ENCODE measurements at regions not wholly inside any gene's neighbourhood (a gene's known extent, or its start where the extent isn't known, plus 50 kb on each side); places are given as distances from the start of the nearest gene placed in this dataset.

GRCh38 chr3:111412656-111413055 is 129.3 kb upstream of the CD96 start:
- no peak overlapping the region for H3K27ac ChIP-seq (ENCODE audit: low read depth in 1 of 2, low read length in 2 of 2)
- no peak overlapping the region for H3K4me3 ChIP-seq (ENCODE audit: low read length in 2 of 2)
- ATAC-seq (ENCODE audit: low FRiP score): no peak
- no peaks in the 10 kb centered on the region for H3K9me3 ChIP-seq (ENCODE audit: control insufficient read depth, low read length)
- H3K4me1 ChIP-seq (ENCODE audit: control insufficient read depth in 1 of 2, insufficient read depth in 2 of 2, low read length in 2 of 2): no peaks in the 10 kb centered on the region
- no peak for DNase-seq
- H3K36me3 ChIP-seq (ENCODE audit: control insufficient read depth in 1 of 2, insufficient read depth in 2 of 2, low read length in 1 of 2): no peaks in the 10 kb centered on the region
- H3K27me3 ChIP-seq (ENCODE audit: control insufficient read depth in 1 of 2, insufficient read depth in 2 of 2, low read length in 1 of 2): no peaks in the 10 kb centered on the region
- intact Hi-C loops (cut with DNase I): no loop called here
- 80 to 82% methylated on average over 4 of the region's 4 CpGs for WGBS, 2 donors

DNA sequence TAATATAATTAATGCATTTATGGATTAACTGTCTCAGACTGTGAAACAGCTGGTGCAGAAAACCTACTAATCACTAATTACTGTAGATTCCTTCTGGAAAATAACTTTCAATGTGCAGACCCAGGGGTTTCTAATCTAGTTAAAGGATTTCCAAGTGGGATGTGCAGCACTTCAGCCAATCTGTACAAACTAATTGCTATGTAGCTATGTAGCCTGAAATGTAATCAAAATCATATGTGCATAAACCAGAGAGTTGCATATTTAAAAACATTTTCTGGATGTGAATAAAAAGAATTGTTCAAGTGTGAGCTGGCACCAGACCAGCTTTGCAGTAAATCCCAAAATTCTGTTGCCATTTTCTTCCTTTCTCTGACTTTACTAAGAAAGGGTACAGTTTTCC is 127.5 kb upstream of the CD96 start:
- DNase-seq: no peak
- no peak for ATAC-seq (ENCODE audit: low FRiP score)
- H3K36me3 ChIP-seq (ENCODE audit: control insufficient read depth in 1 of 2, insufficient read depth in 2 of 2, low read length in 1 of 2): no peaks in the 10 kb centered on the region
- H3K4me1 ChIP-seq (ENCODE audit: control insufficient read depth in 1 of 2, insufficient read depth in 2 of 2, low read length in 2 of 2): no peaks in the 10 kb centered on the region
- no peaks in the 10 kb centered on the region for H3K9me3 ChIP-seq (ENCODE audit: control insufficient read depth, low read length)
- H3K4me3 ChIP-seq (ENCODE audit: low read length in 2 of 2): no peak overlapping the region
- no peak overlapping the region for H3K27ac ChIP-seq (ENCODE audit: low read depth in 1 of 2, low read length in 2 of 2)
- intact Hi-C loops (cut with DNase I): no loop called here
- no peaks in the 10 kb centered on the region for H3K27me3 ChIP-seq (ENCODE audit: control insufficient read depth in 1 of 2, insufficient read depth in 2 of 2, low read length in 1 of 2)

- intact Hi-C loops (cut with DNase I): no loop called here
- Histone ChIP-seq H3K4me1 (ENCODE audit: control insufficient read depth in 1 of 2, insufficient read depth in 2 of 2, low read length in 2 of 2) (no peaks in the 10 kb centered on the region), H3K4me3 (ENCODE audit: low read length in 2 of 2) (no peak overlapping the region), H3K27ac (ENCODE audit: low read depth in 1 of 2, low read length in 2 of 2) (no peak overlapping the region), H3K36me3 (ENCODE audit: control insufficient read depth in 1 of 2, insufficient read depth in 2 of 2, low read length in 1 of 2) (no peaks in the 10 kb centered on the region), H3K9me3 (ENCODE audit: control insufficient read depth, low read length) (no peaks in the 10 kb centered on the region), H3K27me3 (ENCODE audit: control insufficient read depth in 1 of 2, insufficient read depth in 2 of 2, low read length in 1 of 2) (no peaks in the 10 kb centered on the region)
- ATAC-seq (ENCODE audit: low FRiP score) (no peak), DNase-seq (no peak)
Measured at GRCh38 chr3:111415018-111415417, 127.0 kb upstream of the CD96 start.

GRCh38 chr3:111418391-111418790 is 123.6 kb upstream of the CD96 start:
- H3K36me3 ChIP-seq (ENCODE audit: control insufficient read depth in 1 of 2, insufficient read depth in 2 of 2, low read length in 1 of 2): no peaks in the 10 kb centered on the region
- whole genome bisulfite sequencing, 2 donors: 57 to 61% methylated on average over 1 of the region's 1 CpG
- ATAC-seq (ENCODE audit: low FRiP score) (no peak), DNase-seq (no peak)
- no peaks in the 10 kb centered on the region for H3K27me3 ChIP-seq (ENCODE audit: control insufficient read depth in 1 of 2, insufficient read depth in 2 of 2, low read length in 1 of 2)
- H3K4me1 ChIP-seq (ENCODE audit: control insufficient read depth in 1 of 2, insufficient read depth in 2 of 2, low read length in 2 of 2): no peaks in the 10 kb centered on the region
- H3K9me3 ChIP-seq (ENCODE audit: control insufficient read depth, low read length): no peaks in the 10 kb centered on the region
- H3K4me3 ChIP-seq (ENCODE audit: low read length in 2 of 2): no peak overlapping the region
- intact Hi-C loops (cut with DNase I): no loop called here
- no peak overlapping the region for H3K27ac ChIP-seq (ENCODE audit: low read depth in 1 of 2, low read length in 2 of 2)

- Histone ChIP-seq H3K27me3 (ENCODE audit: control insufficient read depth in 1 of 2, insufficient read depth in 2 of 2, low read length in 1 of 2) (no peaks in the 10 kb centered on the region), H3K36me3 (ENCODE audit: control insufficient read depth in 1 of 2, insufficient read depth in 2 of 2, low read length in 1 of 2) (no peaks in the 10 kb centered on the region), H3K4me3 (ENCODE audit: low read length in 2 of 2) (no peak overlapping the region), H3K9me3 (ENCODE audit: control insufficient read depth, low read length) (peaks cover 2% of the 10 kb centered on the region), H3K4me1 (ENCODE audit: control insufficient read depth in 1 of 2, insufficient read depth in 2 of 2, low read length in 2 of 2) (no peaks in the 10 kb centered on the region), H3K27ac (ENCODE audit: low read depth in 1 of 2, low read length in 2 of 2) (no peak overlapping the region)
- ATAC-seq (ENCODE audit: low FRiP score) (no peak), DNase-seq (no peak)
- intact Hi-C loops (cut with DNase I): no loop called here
Measured at GRCh38 chr3:111428301-111428700, 113.7 kb upstream of the CD96 start.

- intact Hi-C loops (cut with DNase I): no loop called here
Measured at GRCh38 chr3:111434941-111435622, 106.9 kb upstream of the CD96 start.

DNA sequence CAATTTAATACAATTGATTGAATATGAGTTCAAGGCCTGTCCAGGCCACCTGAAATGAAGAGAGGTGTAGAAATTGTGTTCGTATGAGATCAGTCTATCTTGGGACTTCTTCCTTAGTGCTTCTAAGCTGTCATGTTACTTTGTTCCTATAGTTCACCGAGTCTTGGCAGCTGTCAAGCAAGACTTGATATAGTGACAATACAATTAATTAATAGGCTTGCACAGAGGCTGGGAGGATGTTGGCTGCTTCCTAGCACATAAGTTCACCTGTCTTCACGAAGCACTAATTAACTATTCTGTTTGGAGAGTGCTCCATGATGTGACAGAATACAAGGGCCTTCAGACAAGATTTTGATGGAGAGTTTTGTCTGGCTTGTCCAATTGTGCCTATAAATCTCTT is 103.7 kb upstream of the CD96 start:
- Histone ChIP-seq H3K9me3 (ENCODE audit: control insufficient read depth, low read length) (no peaks in the 10 kb centered on the region), H3K36me3 (ENCODE audit: control insufficient read depth in 1 of 2, insufficient read depth in 2 of 2, low read length in 1 of 2) (no peaks in the 10 kb centered on the region), H3K4me1 (ENCODE audit: control insufficient read depth in 1 of 2, insufficient read depth in 2 of 2, low read length in 2 of 2) (no peaks in the 10 kb centered on the region), H3K27me3 (ENCODE audit: control insufficient read depth in 1 of 2, insufficient read depth in 2 of 2, low read length in 1 of 2) (no peaks in the 10 kb centered on the region), H3K4me3 (ENCODE audit: low read length in 2 of 2) (no peak overlapping the region), H3K27ac (ENCODE audit: low read depth in 1 of 2, low read length in 2 of 2) (no peak overlapping the region)
- 82 to 85% methylated on average over 3 of the region's 3 CpGs for WGBS, 2 donors
- DNase-seq (no peak), ATAC-seq (ENCODE audit: low FRiP score) (no peak)
- intact Hi-C loops (cut with DNase I): no loop called here

More at GRCh38 chr3:111434941-111435622, 106.9 kb upstream of the CD96 start:
- Histone ChIP-seq H3K4me1 (ENCODE audit: control insufficient read depth in 1 of 2, insufficient read depth in 2 of 2, low read length in 2 of 2) (no peaks in the 10 kb centered on the region), H3K4me3 (ENCODE audit: low read length in 2 of 2) (no peak overlapping the region), H3K27me3 (ENCODE audit: control insufficient read depth in 1 of 2, insufficient read depth in 2 of 2, low read length in 1 of 2) (no peaks in the 10 kb centered on the region), H3K27ac (ENCODE audit: low read depth in 1 of 2, low read length in 2 of 2) (no peak overlapping the region), H3K9me3 (ENCODE audit: control insufficient read depth, low read length) (no peaks in the 10 kb centered on the region), H3K36me3 (ENCODE audit: control insufficient read depth in 1 of 2, insufficient read depth in 2 of 2, low read length in 1 of 2) (no peaks in the 10 kb centered on the region)
- 73 to 79% methylated on average over 3 of the region's 3 CpGs for WGBS, 2 donors
- DNase-seq: no peak
- no peak for ATAC-seq (ENCODE audit: low FRiP score)

- DNase-seq: no peak
- intact Hi-C loops (cut with DNase I): no loop called here
- 76% methylated on average over 3 of the region's 3 CpGs for WGBS, 2 donors
Measured at GRCh38 chr3:111454551-111454950, 87.4 kb upstream of the CD96 start.

GRCh38 chr3:111465081-111465670 is 76.8 kb upstream of the CD96 start:
- intact Hi-C loops (cut with DNase I): no loop called here
- H3K4me1 ChIP-seq (ENCODE audit: control insufficient read depth in 1 of 2, insufficient read depth in 2 of 2, low read length in 2 of 2): no peaks in the 10 kb centered on the region
- no peaks in the 10 kb centered on the region for H3K9me3 ChIP-seq (ENCODE audit: control insufficient read depth, low read length)
- H3K27ac ChIP-seq (ENCODE audit: low read depth in 1 of 2, low read length in 2 of 2): no peak overlapping the region
- ATAC-seq (ENCODE audit: low FRiP score) (no peak), DNase-seq (no peak)
- no peaks in the 10 kb centered on the region for H3K27me3 ChIP-seq (ENCODE audit: control insufficient read depth in 1 of 2, insufficient read depth in 2 of 2, low read length in 1 of 2)
- WGBS, 2 donors: 29 to 30% methylated on average over 2 of the region's 2 CpGs
- no peak overlapping the region for H3K4me3 ChIP-seq (ENCODE audit: low read length in 2 of 2)
- no peaks in the 10 kb centered on the region for H3K36me3 ChIP-seq (ENCODE audit: control insufficient read depth in 1 of 2, insufficient read depth in 2 of 2, low read length in 1 of 2)

More at GRCh38 chr3:111454551-111454950, 87.4 kb upstream of the CD96 start:
- ATAC-seq (ENCODE audit: low FRiP score): no peak
- Histone ChIP-seq H3K36me3 (ENCODE audit: control insufficient read depth in 1 of 2, insufficient read depth in 2 of 2, low read length in 1 of 2) (no peaks in the 10 kb centered on the region), H3K9me3 (ENCODE audit: control insufficient read depth, low read length) (no peaks in the 10 kb centered on the region), H3K27me3 (ENCODE audit: control insufficient read depth in 1 of 2, insufficient read depth in 2 of 2, low read length in 1 of 2) (no peaks in the 10 kb centered on the region), H3K4me1 (ENCODE audit: control insufficient read depth in 1 of 2, insufficient read depth in 2 of 2, low read length in 2 of 2) (no peaks in the 10 kb centered on the region), H3K4me3 (ENCODE audit: low read length in 2 of 2) (no peak overlapping the region), H3K27ac (ENCODE audit: low read depth in 1 of 2, low read length in 2 of 2) (no peak overlapping the region)
